Fibroblast of lung (primary cell): ENCODE measurements at regions not wholly inside any gene's neighbourhood (a gene's known extent, or its start where the extent isn't known, plus 50 kb on each side); places are given as distances from the start of the nearest gene placed in this dataset.

Experiments
- DNase-seq, 2 donors: peaks; one replicate each; pipeline versions ENCODE4 v3.0.0 to v3.0.0-alpha.2; 2010; ENCODE audit warnings: low read depth in 2 of 2
- H2AFZ ChIP-seq: 2 replicates; pipeline ENCODE4 v1.5.1; 2012; ENCODE audit warnings: low read length, control low read depth, inconsistent platforms
- H3K27ac ChIP-seq: 2 replicates; pipeline ENCODE4 v1.5.1; 2011; ENCODE audit warnings: low read length, control low read depth; ENCODE audit not compliant: insufficient read depth
- H3K27me3 ChIP-seq: 2 replicates; pipeline ENCODE4 v1.5.1; 2011; ENCODE audit warnings: mild to moderate bottlenecking, low read length; ENCODE audit not compliant: control insufficient read depth, insufficient read depth
- H3K36me3 ChIP-seq: 2 replicates; pipeline ENCODE4 v1.5.1; 2011; ENCODE audit warnings: low read length; ENCODE audit not compliant: control insufficient read depth, insufficient read depth
- H3K4me1 ChIP-seq: 2 replicates; pipeline ENCODE4 v1.5.1; 2011; ENCODE audit warnings: low read length; ENCODE audit not compliant: control insufficient read depth, insufficient read depth; ENCODE audit errors: extremely low read depth
- H3K4me2 ChIP-seq: 2 replicates; pipeline ENCODE4 v1.5.1; 2011; ENCODE audit warnings: low read length, control low read depth; ENCODE audit not compliant: insufficient read depth; ENCODE audit errors: extremely low read depth
- H3K4me3 ChIP-seq, 4 experiments: fragments of 200-600 bp in 1 of 4; sonication (generic) in 1 of 4; replicated peaks in 1 of 4; 2 replicates each; pipeline ENCODE4 v1.5.1; 2011 to 2016; ENCODE audit warnings: low read length in 4 of 4, low read depth in 3 of 4, mild to moderate bottlenecking in 3 of 4, control low read depth in 2 of 4, inconsistent platforms in 1 of 4, mixed read lengths in 1 of 4; ENCODE audit not compliant: insufficient read depth in 1 of 4; ENCODE audit errors: control extremely low read depth in 1 of 4
- H3K79me2 ChIP-seq: 2 replicates; pipeline ENCODE4 v1.5.1; 2012; ENCODE audit warnings: mild to moderate bottlenecking, low read length, inconsistent platforms; ENCODE audit not compliant: control insufficient read depth, insufficient read depth
- H3K9ac ChIP-seq: 2 replicates; pipeline ENCODE4 v1.5.1; 2011; ENCODE audit warnings: mild to moderate bottlenecking, low read length, control low read depth; ENCODE audit not compliant: insufficient read depth
- H3K9me3 ChIP-seq: 2 replicates; pipeline ENCODE4 v1.5.1; 2012; ENCODE audit warnings: low read depth, low read length; ENCODE audit not compliant: control insufficient read depth, insufficient read depth
- H4K20me1 ChIP-seq: 2 replicates; pipeline ENCODE4 v1.5.1; 2011; ENCODE audit warnings: low read length; ENCODE audit not compliant: control insufficient read depth, insufficient read depth; ENCODE audit errors: extremely low read depth
- CTCF ChIP-seq, 2 donors: IDR thresholded peaks in 1 of 2; conservative IDR thresholded peaks in 1 of 2; 1 replicate in 1 of 2; 2 replicates in 1 of 2; pipeline ENCODE4 v1.5.1; 2011 to 2012; ENCODE audit warnings: low read length in 2 of 2, control low read depth in 1 of 2, inconsistent platforms in 1 of 2, low read depth in 1 of 2, mild to moderate bottlenecking in 1 of 2
- EZH2 ChIP-seq: IDR thresholded peaks from 2 replicates; pipeline ENCODE4 v1.5.1; 2012; ENCODE audit warnings: low read length, control low read depth, mild to moderate bottlenecking; ENCODE audit errors: missing control alignments

- Histone ChIP-seq H3K4me3 (no peak overlapping the region), H3K4me1 (no peaks in the 10 kb centered on the region), H3K36me3 (no peaks in the 10 kb centered on the region), H3K27ac (no peak overlapping the region), H2AFZ (no peak overlapping the region), H3K9ac (no peak overlapping the region), H3K79me2 (no peaks in the 10 kb centered on the region), H3K27me3 (no peaks in the 10 kb centered on the region), H3K4me2 (no peak overlapping the region), H4K20me1 (no peaks in the 10 kb centered on the region), H3K9me3 (no peaks in the 10 kb centered on the region)
- TF ChIP-seq CTCF (conservative IDR thresholded peaks at IDR 0.05 in 1 of 2, IDR thresholded peaks at IDR 0.05 in 1 of 2; ENCODE audit: low read depth in 1 of 2, low read length in 2 of 2) (no peak), EZH2 (no peak)
- no peak for DNase-seq
These were observed 161.1 kb upstream of the ATP10A start for GRCh38 chr15:26024241-26024640.

- Histone ChIP-seq H2AFZ (no peak overlapping the region), H3K36me3 (no peaks in the 10 kb centered on the region), H3K27ac (no peak overlapping the region), H3K9ac (no peak overlapping the region), H3K9me3 (no peaks in the 10 kb centered on the region), H3K27me3 (no peaks in the 10 kb centered on the region), H4K20me1 (no peaks in the 10 kb centered on the region), H3K4me2 (no peak overlapping the region), H3K4me3 (no peak overlapping the region), H3K79me2 (no peaks in the 10 kb centered on the region), H3K4me1 (no peaks in the 10 kb centered on the region)
- DNase-seq = no peak
- TF ChIP-seq CTCF (conservative IDR thresholded peaks at IDR 0.05 in 1 of 2, IDR thresholded peaks at IDR 0.05 in 1 of 2; ENCODE audit: low read depth in 1 of 2, low read length in 2 of 2) = no peak
- no peak for TF ChIP-seq EZH2
These were observed 160.6 kb upstream of the ATP10A start for GRCh38 chr15:26023691-26024090.

GRCh38 chr15:26023231-26023630 is 160.1 kb upstream of the ATP10A start:
- DNase-seq = peak in 1 of 2 donors; percentile 1
- Histone ChIP-seq H3K27me3 (no peaks in the 10 kb centered on the region), H3K4me1 (no peaks in the 10 kb centered on the region), H3K79me2 (no peaks in the 10 kb centered on the region), H2AFZ (no peak overlapping the region), H3K4me3 (no peak overlapping the region), H3K9ac (no peak overlapping the region), H3K27ac (no peak overlapping the region), H3K4me2 (no peak overlapping the region), H4K20me1 (no peaks in the 10 kb centered on the region), H3K36me3 (no peaks in the 10 kb centered on the region), H3K9me3 (no peaks in the 10 kb centered on the region)
- TF ChIP-seq EZH2 = no peak
- no peak for TF ChIP-seq CTCF (conservative IDR thresholded peaks at IDR 0.05 in 1 of 2, IDR thresholded peaks at IDR 0.05 in 1 of 2; ENCODE audit: low read depth in 1 of 2, low read length in 2 of 2)
